Colon (tissue), 2 donors: ENCODE measurements at regions not wholly inside any gene's neighbourhood (a gene's known extent, or its start where the extent isn't known, plus 50 kb on each side); places are given as distances from the start of the nearest gene placed in this dataset.

Source experiments
- FAIRE-seq: peaks from 2 replicates; lab custom pipeline; 2012; peaks lifted over from hg19 to GRCh38; lab: Jason Lieb, UNC
- donor health status: control.
- donor health status: control.

GRCh38 chr5:91906494-91906893 is 523.4 kb upstream of the ARRDC3 start:
- FAIRE-seq = no peak

DNA sequence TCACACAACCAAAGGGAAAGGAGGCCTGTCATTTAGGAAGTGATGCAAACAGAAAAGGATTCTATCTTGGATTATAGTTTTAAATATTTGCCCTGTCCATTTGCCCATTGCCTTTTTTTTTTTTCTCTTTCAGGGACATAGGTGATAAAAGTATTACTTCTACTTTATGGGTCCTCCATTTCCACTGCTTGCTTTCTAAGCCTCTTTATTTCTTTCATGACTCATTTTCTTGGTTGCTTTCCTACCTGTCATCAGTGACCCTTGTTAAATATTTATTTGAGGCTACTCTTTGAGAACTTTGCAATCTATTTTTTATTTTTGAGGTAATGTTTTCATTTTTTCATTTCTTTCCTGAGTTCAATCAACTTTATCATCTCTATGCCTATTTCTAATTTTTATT is 522.9 kb upstream of the ARRDC3 start:
- FAIRE-seq = no peak

GRCh38 chr5:91898898-91899297 is 515.8 kb upstream of the ARRDC3 start:
- no peak for FAIRE-seq

- no peak for FAIRE-seq
These were observed 514.9 kb upstream of the ARRDC3 start for GRCh38 chr5:91898019-91898418.

DNA sequence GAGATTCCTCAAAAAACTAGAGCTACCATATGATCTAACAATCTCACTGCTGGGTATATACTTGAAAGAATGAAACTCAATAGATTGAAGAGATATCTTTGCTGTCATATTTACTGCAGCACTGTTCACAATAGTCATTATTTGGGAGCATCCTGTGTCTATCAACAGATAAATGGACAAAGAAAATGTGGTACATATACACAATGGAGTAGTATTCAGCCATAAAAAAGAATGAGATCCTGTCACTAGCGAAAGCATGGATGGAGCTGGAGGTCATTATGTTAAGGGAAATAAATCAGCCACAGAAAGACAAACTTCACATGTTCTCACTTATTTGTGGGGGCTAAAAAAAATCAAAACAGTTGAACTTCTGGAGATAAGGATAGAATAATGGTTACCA is 505.7 kb upstream of the ARRDC3 start:
- FAIRE-seq = no peak

DNA sequence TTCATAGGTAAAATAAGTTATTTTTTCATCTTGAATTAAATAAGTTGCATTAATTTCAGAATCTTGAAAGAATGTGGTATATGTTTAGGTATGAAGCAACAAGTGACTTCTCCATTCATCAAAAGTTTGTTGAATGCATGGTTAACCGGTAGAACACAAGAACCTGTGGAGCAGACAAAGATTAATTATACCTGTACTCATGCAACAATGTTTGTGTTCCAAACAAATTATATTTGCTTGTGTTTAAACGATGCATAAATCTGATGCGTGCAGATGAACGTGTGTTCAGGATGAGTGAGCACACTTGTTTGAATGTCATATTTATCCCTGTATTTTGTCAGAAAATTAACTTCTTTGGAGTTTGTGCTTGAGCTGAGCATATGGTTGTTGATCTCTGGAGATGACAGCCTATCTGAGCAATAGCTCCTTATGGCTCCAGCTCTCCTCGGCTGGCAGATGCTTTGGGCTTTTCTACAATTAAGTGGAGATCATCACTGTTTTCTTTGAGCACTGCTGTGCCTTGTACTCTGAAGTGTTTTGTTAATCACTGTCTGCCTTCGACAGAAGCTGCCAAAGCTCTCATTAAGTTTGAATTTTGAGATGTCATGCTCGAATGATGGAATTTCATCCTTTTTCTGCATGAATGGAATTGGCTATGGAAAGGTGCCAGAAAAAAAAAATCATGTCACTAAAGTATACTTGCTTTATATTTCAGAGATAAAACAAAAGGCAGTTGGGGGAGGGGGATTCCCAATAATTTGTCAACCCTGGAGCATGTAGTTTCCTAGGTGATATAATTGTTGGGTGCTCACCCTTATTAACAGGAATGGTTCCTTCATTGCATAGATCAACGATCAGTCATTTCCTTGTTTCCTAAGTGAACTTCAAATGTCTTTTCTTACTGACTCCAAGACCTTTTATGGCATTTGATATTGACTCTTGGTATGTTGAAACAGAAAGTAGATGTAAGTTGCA is 502.5 kb upstream of the ARRDC3 start:
- FAIRE-seq = no peak

DNA sequence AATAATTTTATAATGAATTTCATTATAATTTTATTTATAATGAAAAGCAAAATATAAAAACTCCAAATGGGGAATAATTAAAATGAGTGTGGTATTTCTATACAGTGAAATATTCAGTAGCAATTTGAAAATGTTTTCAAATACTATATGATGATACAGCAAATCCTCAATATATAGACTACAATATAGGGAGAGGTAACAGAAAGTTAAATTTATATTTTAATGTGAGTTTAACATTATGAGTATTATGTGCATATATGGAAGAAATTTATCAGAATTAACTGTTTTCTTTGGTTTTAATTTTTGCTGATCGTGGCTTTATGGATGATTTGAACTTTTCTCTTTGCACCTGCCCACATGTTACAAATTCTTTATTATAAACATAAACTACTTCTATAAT is 500.9 kb upstream of the ARRDC3 start:
- FAIRE-seq = no peak

- FAIRE-seq = no peak
These were observed 492.2 kb upstream of the ARRDC3 start for GRCh38 chr5:91875196-91875779.

- FAIRE-seq = no peak
These were observed 484.7 kb upstream of the ARRDC3 start for GRCh38 chr5:91867799-91868198.

DNA sequence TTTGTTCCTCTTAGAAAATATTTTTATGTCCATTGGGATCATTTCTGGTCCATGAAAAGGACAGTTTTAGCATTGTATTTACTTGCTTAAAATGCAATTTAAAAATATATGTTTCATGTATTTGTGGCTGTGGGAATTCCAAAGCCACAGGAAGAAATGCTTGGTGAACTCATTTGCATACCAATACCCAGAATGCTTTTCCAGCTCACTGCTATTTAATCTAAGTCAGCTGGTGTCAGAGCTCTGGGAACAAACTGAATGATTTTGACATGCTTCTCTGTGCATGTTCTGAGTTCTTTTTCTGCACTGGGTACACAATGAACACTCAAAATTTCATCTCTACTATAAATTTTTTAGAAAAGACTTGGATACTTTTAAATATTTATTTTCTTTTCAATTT is 482.8 kb upstream of the ARRDC3 start:
- no peak for FAIRE-seq

DNA sequence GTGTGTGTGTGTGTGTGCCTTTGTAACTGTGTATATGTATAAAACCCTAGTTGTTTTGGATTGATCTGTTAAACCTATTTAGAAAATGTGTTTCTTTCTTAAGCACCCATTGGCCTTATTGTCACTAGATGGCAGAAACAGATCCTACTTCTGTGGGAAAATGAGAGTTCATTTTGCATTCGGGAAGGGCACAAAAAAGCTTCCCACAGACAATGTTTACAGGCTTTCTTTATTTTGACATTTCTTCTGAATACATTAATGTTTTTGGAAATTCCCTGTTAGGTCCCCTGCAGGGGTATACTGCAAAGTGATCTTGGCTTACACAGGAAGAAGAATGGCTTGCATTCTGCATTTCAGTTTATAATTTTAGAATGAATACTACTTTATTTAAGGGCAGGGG is 481.8 kb upstream of the ARRDC3 start:
- no peak for FAIRE-seq

DNA sequence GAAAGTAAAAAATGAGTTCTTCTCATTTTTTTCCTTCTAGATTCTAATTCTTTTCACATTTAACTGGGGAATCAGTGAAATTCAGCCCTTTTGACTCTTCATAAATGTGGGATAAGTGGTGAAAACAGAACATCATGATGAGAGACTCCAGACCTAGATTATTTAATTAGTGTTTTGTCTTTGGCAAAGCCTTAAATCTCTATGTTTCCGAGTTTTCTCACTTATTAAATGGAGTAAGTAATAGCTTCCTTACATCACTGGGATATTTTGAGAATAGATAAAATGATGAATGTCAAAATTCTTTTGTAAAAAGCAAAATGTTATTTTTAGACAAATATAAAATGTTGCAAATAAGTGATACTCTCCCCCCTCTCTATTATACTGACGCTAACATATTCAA is 468.6 kb upstream of the ARRDC3 start:
- FAIRE-seq = no peak

DNA sequence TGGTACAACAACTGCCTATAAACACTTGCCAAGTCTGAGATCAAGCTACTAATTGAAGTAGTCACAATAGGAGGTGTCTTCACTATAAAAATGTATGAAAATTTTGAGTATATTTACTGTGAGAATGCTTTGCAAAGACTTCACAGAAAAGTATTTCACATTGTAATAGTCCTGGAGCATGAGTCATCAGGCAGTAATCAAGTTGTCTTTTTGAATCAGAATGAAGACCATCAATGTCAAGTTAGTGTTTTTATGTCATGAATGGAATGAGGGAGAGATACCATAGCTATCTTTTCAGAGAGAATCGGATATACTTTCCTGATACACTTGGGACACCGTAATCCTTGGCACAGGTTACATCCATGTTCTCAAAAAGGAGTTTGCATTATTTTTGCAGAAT is 466.9 kb upstream of the ARRDC3 start:
- FAIRE-seq = no peak

DNA sequence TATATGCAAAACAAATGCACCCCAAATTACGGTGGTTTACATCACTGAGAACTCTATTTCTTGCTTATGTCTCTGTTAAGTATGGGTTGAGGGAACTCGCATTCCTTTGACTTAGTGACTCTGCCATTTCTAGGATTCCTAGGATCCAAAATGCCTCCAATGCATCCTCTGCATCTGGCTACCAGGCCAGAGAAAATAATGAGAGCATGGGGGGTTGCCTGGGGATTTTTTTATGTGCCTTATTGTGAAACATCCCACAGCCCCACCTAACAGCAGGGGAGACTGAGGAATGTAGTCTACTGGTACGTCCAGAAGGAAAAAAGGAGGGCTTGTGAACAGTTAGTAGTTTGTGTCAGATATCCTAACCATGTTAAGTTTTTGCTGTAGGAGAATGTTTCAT is 466.0 kb upstream of the ARRDC3 start:
- FAIRE-seq = no peak

DNA sequence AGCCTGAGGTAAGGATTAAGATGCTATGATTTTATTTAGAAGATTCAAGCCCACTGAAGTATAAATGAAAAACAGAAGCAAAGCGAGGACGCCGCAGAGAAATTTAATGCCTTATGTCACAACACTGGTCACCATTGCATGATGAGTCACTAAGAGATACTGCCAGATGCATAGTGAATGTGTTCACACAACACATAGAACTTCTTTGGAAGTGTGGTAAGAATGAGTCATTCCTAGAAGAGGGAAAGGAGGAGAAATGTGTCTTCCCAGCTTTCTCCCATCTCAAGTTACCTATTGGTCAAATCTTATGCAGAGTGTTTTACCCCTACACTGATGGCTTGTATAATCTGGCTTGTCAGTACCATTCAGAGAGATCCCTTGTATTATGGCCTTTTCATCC is 465.3 kb upstream of the ARRDC3 start:
- FAIRE-seq = no peak

DNA sequence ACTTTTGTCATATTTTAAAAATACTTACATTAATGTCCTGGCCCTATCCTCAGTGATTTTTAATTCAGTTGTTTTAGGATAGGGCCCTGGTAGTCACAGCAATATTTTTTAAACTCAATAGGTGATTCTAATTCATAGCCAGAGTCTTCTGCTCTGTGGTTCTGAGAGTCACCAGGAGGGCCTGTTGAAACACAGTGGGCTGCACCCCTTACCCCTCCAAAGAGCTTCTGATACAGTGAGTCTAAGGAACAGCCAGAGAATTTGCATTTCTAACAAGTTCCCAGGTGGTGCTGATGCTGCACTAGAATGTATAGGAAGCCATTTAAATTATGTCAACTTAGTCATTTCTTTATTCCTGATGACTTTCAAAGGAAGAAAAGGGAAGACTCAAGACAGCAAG is 458.3 kb upstream of the ARRDC3 start:
- no peak for FAIRE-seq

- FAIRE-seq = no peak
These were observed 457.3 kb upstream of the ARRDC3 start for GRCh38 chr5:91840412-91840811.

DNA sequence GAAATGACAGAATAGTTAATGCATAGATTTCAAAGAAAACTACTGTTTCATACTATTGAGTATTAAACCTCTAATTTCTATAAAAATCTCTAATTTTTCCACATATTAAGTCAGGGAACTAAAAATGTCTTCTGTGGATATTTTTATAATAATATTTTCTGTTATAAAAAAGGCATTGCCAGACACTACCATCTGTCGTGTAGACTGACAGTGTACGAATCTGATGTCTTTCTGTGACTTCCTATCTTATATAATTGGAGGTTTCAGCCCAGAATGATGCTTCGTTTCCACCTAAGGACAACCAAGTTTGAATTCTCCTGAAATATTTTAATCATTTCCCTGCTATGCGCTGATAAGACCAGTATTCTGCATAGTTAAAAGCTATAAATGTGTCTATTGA is 456.6 kb upstream of the ARRDC3 start:
- no peak for FAIRE-seq

DNA sequence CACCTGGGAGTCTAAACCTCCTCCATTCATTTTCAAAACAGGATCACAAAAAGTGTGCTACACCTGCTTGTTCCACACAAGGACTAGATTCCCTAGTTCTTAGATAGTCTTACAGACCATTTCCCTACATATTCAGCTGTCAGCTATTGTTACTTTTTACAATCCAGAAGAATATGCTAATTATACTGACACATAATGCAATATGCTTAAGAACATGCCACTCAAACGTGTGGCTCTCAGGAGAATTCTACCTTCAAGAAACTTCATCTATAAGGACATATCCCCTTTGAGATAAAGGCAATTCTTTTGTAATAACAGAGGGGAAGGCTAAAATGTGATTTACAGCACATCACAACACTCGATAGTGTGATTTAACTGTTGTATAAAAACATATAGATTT is 456.1 kb upstream of the ARRDC3 start:
- no peak for FAIRE-seq

GRCh38 chr5:91830361-91830953 is 447.3 kb upstream of the ARRDC3 start:
- FAIRE-seq = no peak

GRCh38 chr5:91825618-91826017 is 442.5 kb upstream of the ARRDC3 start:
- FAIRE-seq = no peak

GRCh38 chr5:91824406-91824805 is 441.3 kb upstream of the ARRDC3 start:
- no peak for FAIRE-seq

DNA sequence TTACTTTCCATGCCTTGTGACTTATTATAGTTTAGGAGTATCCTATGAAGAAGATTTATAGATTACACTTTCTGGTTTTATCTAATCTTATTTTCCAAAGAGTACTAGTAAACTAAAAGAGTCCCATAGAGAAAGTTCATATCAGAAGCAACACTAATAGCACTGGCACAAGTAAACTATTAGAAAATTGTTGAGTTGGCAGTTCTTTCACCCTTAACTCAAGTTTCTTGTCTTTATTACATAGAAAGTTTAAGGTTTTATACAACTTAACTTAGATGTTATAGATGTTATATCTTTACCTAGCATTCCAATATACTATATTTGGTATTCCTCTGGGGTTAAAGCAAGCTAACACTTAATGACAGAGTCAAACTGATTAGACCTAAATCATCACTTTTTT is 437.8 kb upstream of the ARRDC3 start:
- no peak for FAIRE-seq
